CD1c-positive myeloid dendritic cell (primary cell): ENCODE measurements at regions not wholly inside any gene's neighbourhood (a gene's known extent, or its start where the extent isn't known, plus 50 kb on each side); places are given as distances from the start of the nearest gene placed in this dataset.
"Not testable (repeated sequence)": the region's sequence is repeated elsewhere in the genome, so short reads cannot be mapped to it uniquely, and the experiment has no call there.

ENCODE experiments used
- DNase-seq: peaks from one replicate; pipeline ENCODE4 v3.0.0-alpha.2; 2016; ENCODE audit errors: extremely low spot score

DNA sequence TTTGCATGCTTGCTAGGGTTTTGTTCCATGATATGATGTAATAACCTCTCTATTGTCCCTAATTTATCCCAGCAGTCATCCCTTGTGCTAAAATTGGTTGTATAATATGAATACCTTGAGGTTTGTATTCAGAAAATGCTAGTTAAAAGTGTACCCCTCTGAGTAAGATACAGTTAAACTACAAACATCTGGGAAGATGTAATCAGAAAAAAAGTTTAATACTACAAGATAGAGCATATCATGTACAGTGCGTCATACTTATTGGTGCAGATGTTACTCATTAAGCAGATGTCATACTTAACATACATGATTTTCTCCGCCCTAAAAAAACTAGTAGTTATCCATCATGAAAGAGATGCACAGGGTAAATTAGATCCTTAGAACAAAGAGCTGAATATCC lies 336.1 kb upstream of the KCND2 start:
- no peak for DNase-seq

DNA sequence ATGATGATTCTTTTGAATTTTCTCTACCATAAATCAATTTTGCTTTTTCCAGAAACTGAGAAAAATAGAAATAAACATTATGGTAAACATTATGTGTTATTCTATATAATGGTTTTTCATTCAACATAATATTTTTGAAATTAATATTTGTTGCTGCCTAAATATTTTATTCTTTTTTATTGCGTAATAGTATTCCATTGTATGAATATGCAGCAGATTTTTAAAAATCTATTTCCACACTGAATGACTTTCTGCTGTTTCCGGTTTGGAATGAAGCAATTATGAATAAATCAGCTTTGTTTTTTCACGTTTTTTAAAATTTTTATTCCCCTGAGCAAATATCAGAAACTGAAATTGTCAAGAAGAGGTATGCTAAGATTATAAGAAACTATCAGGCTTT lies 335.2 kb upstream of the KCND2 start:
- no peak for DNase-seq

DNA sequence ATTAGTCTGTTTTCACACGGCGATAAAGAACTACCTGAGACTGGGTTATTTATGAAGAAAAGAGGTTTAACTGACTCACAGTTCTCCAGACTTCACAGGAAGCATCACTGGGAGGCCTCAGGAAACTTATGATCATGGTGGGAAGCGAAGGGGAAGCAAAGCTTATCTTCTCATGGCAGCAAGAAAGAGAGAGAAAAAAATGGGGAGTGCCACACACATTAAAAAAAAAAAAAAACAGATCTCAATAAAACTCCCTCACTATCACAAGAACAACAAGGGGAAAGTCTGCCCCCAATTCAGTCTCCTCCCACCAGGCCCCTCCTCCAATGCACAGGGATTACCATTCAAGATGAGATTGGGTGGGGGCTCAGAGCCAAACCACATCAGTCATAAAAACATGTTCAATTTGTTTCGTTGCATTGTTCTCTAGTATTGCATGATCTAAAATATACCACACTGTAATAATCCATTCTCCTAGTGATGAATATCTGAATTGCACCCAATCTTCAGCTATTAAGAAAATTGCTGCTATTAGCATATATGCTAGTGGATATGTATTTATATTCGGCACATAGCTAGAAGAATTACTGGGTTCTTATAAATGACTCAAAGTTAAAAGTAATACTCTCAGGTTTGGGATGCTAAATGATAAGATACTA lies 328.9 kb upstream of the KCND2 start:
- DNase-seq: no peak

DNA sequence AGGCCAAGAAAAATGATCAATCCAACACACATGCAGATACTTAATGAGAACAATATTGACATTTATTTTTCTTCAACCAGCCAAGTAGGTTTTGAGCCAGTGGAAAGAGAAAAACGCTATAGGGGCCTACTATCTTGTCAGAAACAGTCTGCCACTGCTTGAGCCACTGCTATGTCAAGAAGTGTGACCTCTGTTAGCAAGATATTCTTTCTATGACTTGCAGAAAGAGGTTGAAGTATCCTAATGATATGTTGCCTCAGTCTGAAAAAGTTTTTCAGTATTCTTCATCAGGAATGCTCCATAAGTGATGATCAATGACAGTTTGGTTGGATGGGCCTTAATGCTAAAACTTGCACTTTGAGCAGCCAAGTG lies 328.4 kb upstream of the KCND2 start:
- DNase-seq: no peak

DNA sequence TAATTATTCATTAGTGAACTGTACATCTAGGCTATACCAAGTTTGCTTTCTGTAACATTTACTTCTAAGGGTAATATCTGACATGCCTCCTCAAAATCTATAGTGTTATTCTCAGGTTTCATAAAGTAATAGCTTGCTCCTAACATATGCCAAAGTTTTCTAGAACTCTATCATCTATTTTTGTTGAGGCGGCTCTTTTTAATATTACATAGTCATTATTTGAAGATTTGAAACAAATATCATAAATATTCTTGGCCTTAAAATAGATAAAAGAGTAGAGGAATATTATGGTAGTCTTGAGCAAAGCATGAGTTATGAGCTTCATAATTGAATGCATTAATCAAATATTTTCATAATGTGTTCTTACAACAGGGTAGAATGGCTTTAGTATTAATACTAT lies 327.2 kb upstream of the KCND2 start:
- no peak for DNase-seq

DNA sequence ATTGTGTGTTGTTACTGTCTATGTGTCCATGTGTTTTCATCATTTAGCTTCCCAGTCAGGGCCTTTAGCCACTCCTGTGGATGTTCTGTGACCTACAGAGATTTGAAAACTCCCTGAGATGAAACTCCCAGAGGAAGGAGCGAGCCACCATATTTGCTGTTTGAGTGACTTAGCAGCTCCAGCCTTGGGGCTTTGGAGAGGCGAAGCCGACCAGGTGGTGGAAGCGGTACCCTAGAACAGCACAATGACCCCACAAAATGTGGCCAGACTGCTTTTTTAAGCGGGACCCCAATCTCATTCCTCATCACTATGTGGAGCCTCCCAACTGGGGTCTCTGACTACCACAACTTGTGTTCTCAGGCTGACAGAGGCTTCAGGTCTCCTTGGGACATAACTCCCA lies 323.9 kb upstream of the KCND2 start:
- DNase-seq: no peak

DNA sequence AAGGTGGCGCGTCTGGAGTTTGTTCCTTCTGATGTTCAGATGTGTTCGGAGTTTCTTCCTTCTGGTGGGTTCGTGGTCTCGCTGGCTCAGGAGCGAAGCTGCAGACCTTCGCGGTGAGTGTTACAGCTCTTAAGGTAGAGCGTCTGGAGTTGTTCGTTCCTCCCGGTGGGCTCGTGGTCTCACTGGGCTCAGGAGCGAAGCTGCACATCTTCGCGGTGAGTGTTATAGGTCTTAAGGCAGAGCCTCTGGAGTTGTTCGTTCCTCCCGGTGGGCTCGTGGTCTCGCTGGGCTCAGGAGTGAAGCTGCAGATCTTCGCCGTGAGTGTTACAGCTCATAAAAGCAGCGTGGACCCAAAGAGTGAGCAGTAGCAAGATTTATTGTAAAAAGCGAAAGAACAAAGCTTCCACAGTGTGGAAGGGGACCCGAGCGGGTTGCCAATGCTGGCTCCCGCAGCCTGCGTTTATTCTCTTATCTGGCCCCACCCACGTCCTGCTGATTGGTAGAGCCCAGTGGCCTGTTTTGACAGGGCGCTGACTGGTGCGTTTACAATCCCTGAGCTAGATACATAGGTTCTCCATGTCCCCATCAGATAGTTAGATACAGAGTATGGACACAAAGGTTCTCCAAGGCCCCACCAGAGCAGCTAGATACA lies 322.5 kb upstream of the KCND2 start:
- not testable (repeated sequence) for DNase-seq

DNA sequence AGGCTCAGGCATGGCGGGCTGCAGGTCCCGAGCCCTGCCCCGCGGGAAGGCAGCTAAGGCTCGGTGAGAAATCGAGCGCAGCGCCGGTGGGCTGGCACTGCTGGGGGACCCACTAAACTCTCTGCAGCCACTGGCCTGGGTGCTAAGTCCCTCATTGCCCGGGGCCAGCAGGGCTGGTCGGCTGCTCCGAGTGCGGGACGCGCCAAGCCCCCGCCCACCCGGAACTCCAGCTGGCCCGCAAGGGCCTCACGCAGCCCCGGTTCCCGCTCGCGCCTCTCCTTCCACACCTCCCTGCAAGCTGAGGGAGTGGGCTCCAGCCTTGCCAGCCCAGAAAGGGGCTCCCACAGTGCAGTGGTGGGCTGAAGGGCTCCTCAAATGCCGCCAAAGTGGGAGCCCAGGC lies 321.4 kb upstream of the KCND2 start:
- not testable (repeated sequence) for DNase-seq

DNA sequence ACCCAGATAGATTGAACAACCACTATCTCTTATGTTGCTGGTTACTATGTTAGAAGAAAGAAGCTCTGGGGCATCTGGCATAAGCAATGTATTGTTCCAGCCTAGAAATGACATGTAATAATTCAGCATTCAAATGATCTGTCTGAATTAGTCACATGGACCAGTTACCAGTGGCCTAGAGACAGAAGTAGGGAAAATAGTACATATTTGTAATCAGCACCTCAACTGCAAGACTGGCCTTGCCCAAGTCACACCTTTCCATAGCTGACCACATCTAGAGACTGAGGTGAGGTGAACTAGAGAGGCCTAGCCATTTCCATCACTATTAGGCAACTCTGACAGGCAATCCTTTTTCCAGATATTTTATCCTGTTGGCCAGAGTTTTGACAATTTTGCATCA lies 315.6 kb upstream of the KCND2 start:
- DNase-seq: no peak

DNA sequence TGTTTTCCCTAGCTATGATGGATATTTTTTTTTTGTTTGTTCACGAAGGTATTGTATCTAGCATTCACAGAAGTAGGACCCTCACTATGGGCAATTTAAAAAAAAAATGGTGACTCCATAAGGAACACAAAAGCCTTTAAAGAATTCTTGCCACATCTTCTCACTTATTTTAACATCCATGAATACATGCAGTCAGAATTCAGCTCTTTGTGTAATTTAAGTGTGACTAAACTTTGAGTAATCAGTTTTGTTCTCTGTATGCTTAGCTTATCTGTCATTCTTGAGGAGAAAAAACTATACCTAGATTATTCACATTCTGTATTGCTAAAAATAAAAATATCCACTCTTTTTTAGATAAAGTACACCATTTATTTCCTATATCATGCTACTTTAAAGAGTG lies 313.2 kb upstream of the KCND2 start:
- no peak for DNase-seq

DNA sequence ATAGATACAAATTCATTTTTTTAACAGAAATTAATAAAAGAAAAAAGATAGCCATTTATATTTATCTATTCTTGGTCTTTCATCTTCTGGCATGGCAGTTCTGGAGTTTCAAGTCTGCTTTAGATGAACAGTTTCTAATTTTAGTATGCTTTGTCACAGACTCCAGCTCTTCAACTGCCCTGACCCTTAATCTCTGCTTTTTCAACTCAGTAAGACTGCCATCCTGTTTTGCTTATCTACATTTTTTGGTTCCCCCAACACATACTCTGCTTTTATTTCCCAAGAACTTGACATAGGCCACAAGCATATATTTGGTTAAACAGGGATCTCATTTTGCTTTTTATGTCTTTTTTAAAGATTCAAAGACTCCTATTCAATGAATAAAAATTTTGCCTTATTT lies 309.3 kb upstream of the KCND2 start:
- no peak for DNase-seq

DNA sequence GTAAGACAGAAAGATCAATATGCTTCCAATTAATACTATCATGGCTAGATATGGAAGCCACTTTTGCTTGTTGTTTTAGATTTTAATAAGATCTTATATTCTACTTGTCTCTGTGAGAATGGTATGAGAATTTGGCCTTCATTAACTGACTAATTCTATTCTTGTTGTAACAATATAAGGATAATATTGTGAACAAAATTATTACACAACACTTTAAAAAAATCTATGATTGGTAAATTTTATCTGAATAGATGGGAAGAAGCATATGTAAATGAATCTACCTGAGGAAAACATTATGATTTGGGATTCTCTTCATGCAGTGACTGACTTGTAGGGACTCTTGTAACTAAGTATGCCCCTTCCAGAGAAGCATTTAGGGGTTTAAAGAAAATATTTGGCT lies 308.9 kb upstream of the KCND2 start:
- no peak for DNase-seq

DNA sequence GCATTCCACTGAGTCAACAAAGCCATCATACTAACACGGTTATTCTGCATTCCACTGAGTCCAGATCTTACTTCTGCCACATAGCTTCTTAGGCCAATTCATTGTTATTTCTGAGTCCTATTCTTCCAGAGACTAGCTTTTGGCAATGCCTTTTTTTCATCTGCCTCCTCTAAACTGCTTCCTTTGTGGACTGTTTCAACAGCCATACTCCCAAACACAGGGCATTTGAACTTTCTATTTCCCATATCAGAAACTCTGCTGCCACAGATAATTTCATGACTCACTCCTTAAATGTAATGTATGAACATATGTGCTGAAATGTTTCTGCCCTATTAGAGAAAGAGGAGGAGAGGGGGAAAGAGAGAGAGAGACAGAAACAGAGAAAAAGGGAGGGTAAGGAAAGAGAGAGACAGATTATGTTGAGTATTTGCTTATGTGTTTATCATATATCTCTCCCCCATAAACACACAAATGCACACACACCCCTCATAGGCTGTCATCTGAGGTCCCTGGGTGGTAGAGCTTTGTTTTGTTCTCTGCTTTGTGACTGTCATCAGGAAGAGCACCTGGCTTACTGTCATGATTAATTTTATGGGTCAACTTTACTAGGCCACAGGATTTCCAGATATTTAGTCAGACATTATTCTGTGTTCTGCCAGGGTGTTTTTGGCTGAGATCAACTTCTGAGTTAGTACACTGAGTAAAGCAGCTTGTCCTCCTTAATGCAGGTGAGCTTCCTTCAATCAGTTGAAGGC lies 308.0 kb upstream of the KCND2 start:
- no peak for DNase-seq

DNA sequence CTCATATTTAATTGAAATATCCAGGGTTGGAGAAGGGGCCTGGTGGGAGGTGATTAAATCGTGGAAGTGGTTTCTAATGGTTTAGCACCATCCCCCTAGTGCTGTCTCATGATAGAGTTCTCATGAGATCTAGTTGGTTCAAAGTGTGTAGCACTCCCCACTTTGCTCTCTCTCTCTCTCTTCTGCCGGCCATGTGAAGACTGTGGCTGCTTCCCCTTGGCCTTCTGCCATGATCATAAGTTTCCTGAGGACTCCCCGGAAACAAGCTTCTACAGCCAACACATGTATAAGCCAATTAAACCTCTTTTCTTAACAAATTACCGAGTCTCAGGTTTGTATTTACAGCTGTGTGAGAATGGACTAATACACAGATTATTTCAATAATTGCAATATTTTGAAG lies 305.8 kb upstream of the KCND2 start:
- no peak for DNase-seq

DNA sequence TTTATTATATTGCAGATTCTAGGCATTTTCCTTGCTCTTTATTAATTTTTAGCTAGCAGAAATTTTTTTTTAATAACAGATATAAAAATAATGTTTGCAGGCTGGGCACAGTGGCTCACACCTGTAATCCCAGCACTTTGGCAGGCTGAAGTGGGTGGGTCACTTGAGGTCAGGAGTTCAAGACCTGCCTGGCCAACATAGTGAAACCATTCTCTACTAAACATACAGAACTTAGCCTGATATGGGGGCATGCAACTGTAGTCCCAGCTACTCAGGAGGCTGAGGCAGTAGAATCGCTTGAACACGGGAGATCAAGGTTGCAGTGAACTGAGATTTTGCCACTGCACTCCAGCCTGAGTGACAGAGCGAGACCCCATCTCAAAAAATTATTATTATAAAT lies 304.6 kb upstream of the KCND2 start:
- not testable (repeated sequence) for DNase-seq

DNA sequence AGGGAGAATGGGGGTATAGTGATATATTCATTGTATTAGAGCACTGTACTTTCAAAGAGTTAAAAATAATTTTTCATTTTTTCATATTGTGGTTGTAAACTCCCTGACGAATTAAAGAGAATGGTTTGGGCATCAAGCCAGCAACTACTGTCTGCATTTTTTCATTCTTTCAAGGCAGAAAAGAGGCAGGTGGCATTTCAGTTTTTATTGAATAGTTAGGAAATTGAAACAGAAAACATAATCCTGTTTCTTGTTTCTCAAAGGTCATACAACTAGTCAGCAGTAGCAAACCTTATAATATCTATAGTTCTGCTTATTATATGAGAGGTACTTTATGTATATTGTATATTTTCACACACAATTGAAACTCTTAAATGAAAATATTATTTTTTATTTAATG lies 303.9 kb upstream of the KCND2 start:
- DNase-seq: no peak

DNA sequence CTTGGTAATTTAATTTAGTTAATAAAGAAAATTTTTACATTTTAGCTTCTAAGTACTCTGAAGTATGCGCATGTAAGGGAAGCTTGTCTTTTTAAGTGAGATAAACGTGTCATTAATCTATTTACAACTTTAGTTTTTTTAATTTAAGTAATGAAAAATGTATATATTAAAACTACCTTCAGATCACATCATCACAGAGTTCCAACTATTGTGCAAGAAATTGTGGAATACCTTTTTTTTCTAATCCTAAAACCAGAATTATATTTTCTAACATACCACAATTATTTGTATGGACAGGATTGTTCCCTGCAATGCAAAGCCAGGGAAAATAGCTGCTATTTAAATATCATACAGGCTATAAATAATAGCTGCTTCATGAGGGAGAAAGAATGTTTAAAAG lies 303.2 kb upstream of the KCND2 start:
- DNase-seq: no peak

DNA sequence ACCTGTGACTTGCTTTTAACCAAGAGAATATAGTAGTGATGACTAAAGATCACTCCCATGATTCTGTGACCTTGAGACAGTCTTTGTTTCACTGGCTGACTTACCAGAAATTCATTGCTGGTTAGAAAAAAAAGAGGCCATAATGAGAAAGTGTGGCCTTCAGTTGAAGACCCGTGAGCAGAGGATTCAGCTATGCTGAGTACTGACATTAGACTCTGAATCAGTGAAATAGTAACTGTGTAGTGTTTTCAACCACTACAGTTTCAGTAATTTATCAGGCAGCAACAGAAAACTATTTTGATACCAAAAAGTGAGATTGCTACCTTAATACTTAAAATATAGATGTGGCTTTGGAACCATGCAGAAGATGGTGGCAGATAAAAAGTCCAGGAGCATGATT lies 298.0 kb upstream of the KCND2 start:
- no peak for DNase-seq

DNA sequence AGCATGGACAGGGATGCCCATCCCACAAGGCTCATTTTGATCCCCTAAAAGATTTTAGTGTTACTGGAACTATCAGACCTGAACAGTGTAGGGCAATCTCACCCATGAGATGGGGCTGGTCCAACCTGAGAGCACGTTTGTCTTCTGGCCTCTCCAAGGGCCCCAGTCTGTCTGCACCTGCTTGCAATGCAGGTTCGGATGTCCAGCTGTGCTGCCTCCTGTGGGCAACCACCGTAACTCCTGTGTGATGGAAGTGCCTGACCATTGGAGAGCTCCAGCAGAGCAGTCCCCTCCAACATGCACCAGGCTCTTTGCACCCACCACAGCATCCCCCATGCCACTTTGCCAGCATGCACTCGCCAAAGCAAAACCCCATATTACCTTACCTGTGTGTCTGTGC lies 290.1 kb upstream of the KCND2 start:
- no peak for DNase-seq

DNA sequence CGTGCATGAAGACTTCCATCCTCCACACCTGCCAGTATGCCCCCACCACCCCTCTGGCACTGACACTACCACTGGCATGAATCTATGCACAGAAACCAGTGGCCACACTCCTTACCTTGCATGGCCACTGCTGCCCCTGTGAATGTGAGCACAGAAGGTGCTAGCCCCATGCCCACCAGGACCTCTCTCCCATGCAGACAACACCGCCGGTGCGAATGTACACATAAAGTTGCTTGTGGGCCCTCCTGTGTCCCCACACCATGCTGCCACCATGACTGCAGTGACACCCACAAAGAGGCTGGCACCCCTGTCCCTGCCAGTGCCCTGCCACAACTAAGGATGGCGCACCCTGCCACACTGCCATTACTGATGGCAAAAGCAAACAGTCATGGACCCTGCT lies 289.5 kb upstream of the KCND2 start:
- DNase-seq: no peak

DNA sequence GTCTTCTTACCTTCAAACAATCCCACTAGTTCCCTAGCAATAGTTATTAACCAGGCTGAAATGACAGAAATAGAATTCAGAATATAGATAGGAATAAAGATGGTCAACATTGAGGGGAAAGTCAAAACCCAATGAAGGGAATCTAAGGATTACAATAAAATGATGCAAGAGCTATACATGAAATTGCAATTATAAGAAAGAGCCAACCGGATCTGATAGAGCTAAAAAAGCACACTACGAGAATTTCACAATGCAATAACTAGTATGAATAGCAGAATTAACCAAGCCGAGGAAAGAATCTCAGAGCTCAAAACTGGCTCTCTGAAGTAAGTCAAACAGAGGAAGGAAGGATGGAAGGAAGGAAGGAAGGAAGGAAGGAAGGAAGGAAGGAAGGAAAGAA lies 288.7 kb upstream of the KCND2 start:
- DNase-seq: no peak

DNA sequence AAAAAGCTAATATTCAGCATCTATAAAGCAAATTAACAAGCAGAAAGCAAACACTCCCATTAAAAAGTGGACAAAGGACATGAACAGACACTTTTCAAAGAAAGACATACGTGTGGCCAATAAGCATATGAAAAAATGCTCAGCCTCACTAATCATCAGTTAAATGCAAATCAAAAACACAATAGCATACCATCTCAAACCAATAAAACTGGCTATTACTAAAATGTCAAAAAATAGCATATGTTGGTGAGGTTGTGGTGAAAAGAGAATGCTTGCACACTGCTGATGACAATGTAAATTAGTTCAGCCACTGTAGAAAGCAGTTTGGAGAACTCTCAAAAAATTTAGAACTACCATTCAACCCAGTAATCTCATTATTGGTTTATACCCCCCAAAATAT lies 284.6 kb upstream of the KCND2 start:
- DNase-seq: no peak

DNA sequence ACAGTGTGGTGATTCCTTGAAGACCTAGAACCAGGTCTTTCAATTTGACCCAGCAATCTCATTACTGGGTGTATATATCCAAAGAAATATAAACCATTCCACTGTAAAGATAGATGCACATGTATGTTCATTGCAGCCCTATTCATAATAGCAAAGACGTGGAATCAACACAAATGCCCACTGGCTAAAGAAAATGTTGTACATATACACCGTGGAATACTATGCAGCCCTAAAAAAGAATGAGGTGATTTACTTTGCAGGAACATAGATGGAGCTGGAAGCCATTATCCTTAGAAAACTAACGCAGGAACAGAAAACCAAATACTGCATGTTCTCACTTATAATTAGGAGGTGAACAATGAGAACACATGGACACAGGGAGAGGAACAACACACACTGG lies 278.0 kb upstream of the KCND2 start:
- no peak for DNase-seq
